HG02938 (cell line): ENCODE measurements at regions not wholly inside any gene's neighbourhood (a gene's known extent, or its start where the extent isn't known, plus 50 kb on each side); places are given as distances from the start of the nearest gene placed in this dataset.

Source experiments
- ATAC-seq: cut with Tn5 transposase; IDR thresholded peaks from one replicate; pipeline ENCODE4 v1.9.1; 2021; ENCODE audit warnings: mild to moderate bottlenecking, moderate library complexity; ENCODE audit not compliant: unreplicated experiment

- no peak for ATAC-seq
These were observed 2576.8 kb downstream of the PCDH7 start for GRCh38 chr4:33296876-33297455.

GRCh38 chr4:33302321-33302720 is 2582.2 kb downstream of the PCDH7 start:
- ATAC-seq, result no peak

- no peak for ATAC-seq
These were observed 2586.0 kb downstream of the PCDH7 start for GRCh38 chr4:33306131-33306530.

GRCh38 chr4:33316033-33316432 is 2595.9 kb downstream of the PCDH7 start:
- ATAC-seq, result no peak

- no peak for ATAC-seq
These were observed 2596.4 kb downstream of the PCDH7 start for GRCh38 chr4:33316578-33316977.

- ATAC-seq, result no peak
These were observed 2603.2 kb downstream of the PCDH7 start for GRCh38 chr4:33323393-33323792.

GRCh38 chr4:33334416-33334815 is 2614.2 kb downstream of the PCDH7 start:
- ATAC-seq, result no peak

- no peak for ATAC-seq
These were observed 2619.6 kb downstream of the PCDH7 start for GRCh38 chr4:33339762-33340161.

GRCh38 chr4:33340168-33340567 is 2620.0 kb downstream of the PCDH7 start:
- ATAC-seq, result no peak

GRCh38 chr4:33349376-33349775 is 2629.2 kb downstream of the PCDH7 start:
- no peak for ATAC-seq

- ATAC-seq, result no peak
These were observed 2637.0 kb downstream of the PCDH7 start for GRCh38 chr4:33357121-33357520.

- no peak for ATAC-seq
These were observed 2649.3 kb downstream of the PCDH7 start for GRCh38 chr4:33369446-33369845.

GRCh38 chr4:33381816-33382215 is 2661.6 kb downstream of the PCDH7 start:
- ATAC-seq, result no peak

- no peak for ATAC-seq
These were observed 2666.6 kb downstream of the PCDH7 start for GRCh38 chr4:33386764-33387163.

GRCh38 chr4:33390976-33391375 is 2670.8 kb downstream of the PCDH7 start:
- no peak for ATAC-seq

GRCh38 chr4:33395731-33396485 is 2675.7 kb downstream of the PCDH7 start:
- no peak for ATAC-seq

- no peak for ATAC-seq
These were observed 2680.3 kb downstream of the PCDH7 start for GRCh38 chr4:33400504-33400903.

GRCh38 chr4:33407496-33407895 is 2687.3 kb downstream of the PCDH7 start:
- no peak for ATAC-seq

- ATAC-seq, result no peak
These were observed 2691.0 kb downstream of the PCDH7 start for GRCh38 chr4:33411182-33411581.

GRCh38 chr4:33421887-33422286 is 2701.7 kb downstream of the PCDH7 start:
- no peak for ATAC-seq

- ATAC-seq, result no peak
These were observed 2702.5 kb downstream of the PCDH7 start for GRCh38 chr4:33422656-33423055.

- no peak for ATAC-seq
These were observed 2705.8 kb downstream of the PCDH7 start for GRCh38 chr4:33425936-33426335.

- ATAC-seq, result no peak
These were observed 2707.5 kb downstream of the PCDH7 start for GRCh38 chr4:33427676-33428075.
